ENCODE measurements at regions not wholly inside any gene's neighbourhood (a gene's known extent, or its start where the extent isn't known, plus 50 kb on each side); places are given as distances from the start of the nearest gene placed in this dataset.

DNA sequence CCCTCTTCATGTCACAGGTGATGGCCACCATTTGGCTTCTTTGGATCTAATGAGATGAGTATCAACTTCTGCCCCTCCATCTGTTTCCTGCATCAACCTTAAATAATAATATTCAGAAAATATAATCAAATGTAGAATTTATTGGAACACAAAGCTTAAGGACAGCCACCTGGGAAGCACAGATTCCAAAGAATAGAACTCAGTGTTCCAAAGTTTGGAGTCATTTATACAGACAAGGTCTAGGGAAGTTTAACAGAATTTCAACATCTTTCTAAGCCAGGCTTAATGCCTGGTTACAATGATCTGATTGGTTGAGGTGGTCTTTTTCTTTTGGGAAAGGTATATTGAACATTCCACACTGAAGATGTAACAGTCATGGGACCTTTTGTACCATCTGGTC lies 218.0 kb upstream of the PIEZO2 start:
- TF ChIP-seq POLR2A (IDR thresholded peaks at IDR 0.05) (no peak), POLR2AphosphoS5 (IDR thresholded peaks at IDR 0.05) (no peak), EP300 (IDR thresholded peaks at IDR 0.05) (no peak)
- TF ChIP-seq, protein P1, sequence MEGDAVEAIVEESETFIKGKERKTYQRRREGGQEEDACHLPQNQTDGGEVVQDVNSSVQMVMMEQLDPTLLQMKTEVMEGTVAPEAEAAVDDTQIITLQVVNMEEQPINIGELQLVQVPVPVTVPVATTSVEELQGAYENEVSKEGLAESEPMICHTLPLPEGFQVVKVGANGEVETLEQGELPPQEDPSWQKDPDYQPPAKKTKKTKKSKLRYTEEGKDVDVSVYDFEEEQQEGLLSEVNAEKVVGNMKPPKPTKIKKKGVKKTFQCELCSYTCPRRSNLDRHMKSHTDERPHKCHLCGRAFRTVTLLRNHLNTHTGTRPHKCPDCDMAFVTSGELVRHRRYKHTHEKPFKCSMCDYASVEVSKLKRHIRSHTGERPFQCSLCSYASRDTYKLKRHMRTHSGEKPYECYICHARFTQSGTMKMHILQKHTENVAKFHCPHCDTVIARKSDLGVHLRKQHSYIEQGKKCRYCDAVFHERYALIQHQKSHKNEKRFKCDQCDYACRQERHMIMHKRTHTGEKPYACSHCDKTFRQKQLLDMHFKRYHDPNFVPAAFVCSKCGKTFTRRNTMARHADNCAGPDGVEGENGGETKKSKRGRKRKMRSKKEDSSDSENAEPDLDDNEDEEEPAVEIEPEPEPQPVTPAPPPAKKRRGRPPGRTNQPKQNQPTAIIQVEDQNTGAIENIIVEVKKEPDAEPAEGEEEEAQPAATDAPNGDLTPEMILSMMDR (IDR thresholded peaks at IDR 0.05), result no peak
